ENCODE measurements at regions not wholly inside any gene's neighbourhood (a gene's known extent, or its start where the extent isn't known, plus 50 kb on each side); places are given as distances from the start of the nearest gene placed in this dataset.

- ChIA-PET POLR2A (ENCODE audit: partially characterized antibody) (no interaction called here), CTCF (ENCODE audit: partially characterized antibody) (no interaction called here)
- no peaks in the 10 kb centered on the region for H3K9me3 ChIP-seq (ENCODE audit: insufficient read depth in 2 of 2, low read depth in 1 of 2, low read length in 1 of 2)
- H3K79me2 ChIP-seq (ENCODE audit: control insufficient read depth in 1 of 2, insufficient read depth in 2 of 2, low read length in 2 of 2), result no peaks in the 10 kb centered on the region
- H3K27ac ChIP-seq (ENCODE audit: low read depth, low read length), result no peak overlapping the region
- H2BK5ac ChIP-seq (ENCODE audit: low read depth, low read length), result no peak overlapping the region
- H3K36me3 ChIP-seq (ENCODE audit: control insufficient read depth in 2 of 4, insufficient read depth in 4 of 4, low read length in 3 of 4), result no peaks in the 10 kb centered on the region
- peaks cover 0 to 3% (median 0%) of the 10 kb centered on the region in 4 experiments; a peak in 2 of 7 replicates for H3K4me1 ChIP-seq (replicated peaks in 1 of 4; ENCODE audit: control insufficient read depth in 3 of 4, insufficient read depth in 4 of 4, low read length in 3 of 4)
- H3K56ac ChIP-seq (replicated peaks; ENCODE audit: insufficient read length, low read depth, low read length), result no peak overlapping the region
- WGBS, 2 experiments (ENCODE audit: extremely low coverage in 1 of 2, insufficient coverage in 1 of 2, insufficient read length in 1 of 2, insufficient replicate concordance in 2 of 2, low coverage in 1 of 2, low lambda C conversion rate in 2 of 2, missing lambda C conversion rate in 1 of 2), result 94% methylated on average over 4 of the region's 4 CpGs; no CpG with 5 or more reads in 1 of the 2 experiments
- H2BK12ac ChIP-seq (ENCODE audit: low read depth, low read length), result no peak overlapping the region
- H3K4me2 ChIP-seq (ENCODE audit: insufficient read depth in 1 of 2, low read depth in 2 of 2, low read length in 2 of 2), result no peak overlapping the region
- H4K91ac ChIP-seq (replicated peaks; ENCODE audit: insufficient read length, low read length), result no peak overlapping the region
- no peak overlapping the region for H2BK120ac ChIP-seq (replicated peaks; ENCODE audit: low read depth, low read length)
- no peaks in the 10 kb centered on the region for H4K20me1 ChIP-seq (replicated peaks in 1 of 2; ENCODE audit: control insufficient read depth in 1 of 2, insufficient read depth in 2 of 2, low read length in 2 of 2)
- H3K18ac ChIP-seq (ENCODE audit: extremely low read depth, low read length), result no peak overlapping the region
- H3K79me1 ChIP-seq (ENCODE audit: low read depth, low read length), result no peaks in the 10 kb centered on the region
- H2AFZ ChIP-seq (ENCODE audit: low read length), result no peak overlapping the region
- no peak for FAIRE-seq
- H3K14ac ChIP-seq (ENCODE audit: insufficient read length), result no peak overlapping the region
- H4K8ac ChIP-seq (ENCODE audit: extremely low read depth, insufficient read depth, low read length), result no peak overlapping the region
- no peak overlapping the region for H3K9ac ChIP-seq (replicated peaks in 1 of 4; ENCODE audit: extremely low read depth in 1 of 4, low read depth in 3 of 4, low read length in 3 of 4)
- no peak overlapping the region for H2BK15ac ChIP-seq (ENCODE audit: low read length)
- H4K5ac ChIP-seq (ENCODE audit: insufficient read length, low read depth, low read length), result no peak overlapping the region
- H3K23ac ChIP-seq (ENCODE audit: insufficient read length), result no peak overlapping the region
- no peak for DNase-seq (ENCODE audit: low read depth in 1 of 2, low spot score in 2 of 2)
- H3K4me3 ChIP-seq (ENCODE audit: extremely low read depth in 1 of 4, insufficient read depth in 2 of 4, low read depth in 3 of 4, low read length in 4 of 4), result no peak overlapping the region
- peaks cover 0 to 1% (median 0%) of the 10 kb centered on the region in 4 experiments; a peak in 1 of 7 replicates for H3K27me3 ChIP-seq (replicated peaks in 1 of 4; ENCODE audit: control insufficient read depth in 3 of 4, extremely low read depth in 1 of 4, insufficient read depth in 3 of 4, low read length in 3 of 4)
- H3K23me2 ChIP-seq (ENCODE audit: low read depth, low read length), result no peaks in the 10 kb centered on the region
- H2AK5ac ChIP-seq (ENCODE audit: low read depth, low read length), result no peak overlapping the region
- H3K4ac ChIP-seq (replicated peaks; ENCODE audit: insufficient read length, low read depth, low read length), result no peak overlapping the region
- H2BK20ac ChIP-seq (ENCODE audit: low read length), result no peak overlapping the region
- TF ChIP-seq YY1 (IDR thresholded peaks at IDR 0.05; ENCODE audit: low read depth, low read length) (no peak), GTF2F1 (IDR thresholded peaks at IDR 0.05; ENCODE audit: borderline replicate concordance, low read depth, low read length) (no peak)
These were observed 436.7 kb upstream of the JAG1 start for GRCh38 chr20:11110535-11110934.

Data from H1 (cell line).